SW 1271 (cell line): ENCODE measurements at regions not wholly inside any gene's neighbourhood (a gene's known extent, or its start where the extent isn't known, plus 50 kb on each side); places are given as distances from the start of the nearest gene placed in this dataset.
"Not testable (repeated sequence)": the region's sequence is repeated elsewhere in the genome, so short reads cannot be mapped to it uniquely, and the experiment has no call there.

ENCODE experiments used
- DNase-seq, 2 experiments: peaks; one replicate each; lab custom pipeline; 2025; lab: John Stamatoyannopoulos, UW

GRCh38 chr9:79461712-79462111 is 110.1 kb upstream of the TLE4 start:
- no peak for DNase-seq

GRCh38 chr9:79465156-79465555 is 106.6 kb upstream of the TLE4 start:
- DNase-seq = no peak

DNA sequence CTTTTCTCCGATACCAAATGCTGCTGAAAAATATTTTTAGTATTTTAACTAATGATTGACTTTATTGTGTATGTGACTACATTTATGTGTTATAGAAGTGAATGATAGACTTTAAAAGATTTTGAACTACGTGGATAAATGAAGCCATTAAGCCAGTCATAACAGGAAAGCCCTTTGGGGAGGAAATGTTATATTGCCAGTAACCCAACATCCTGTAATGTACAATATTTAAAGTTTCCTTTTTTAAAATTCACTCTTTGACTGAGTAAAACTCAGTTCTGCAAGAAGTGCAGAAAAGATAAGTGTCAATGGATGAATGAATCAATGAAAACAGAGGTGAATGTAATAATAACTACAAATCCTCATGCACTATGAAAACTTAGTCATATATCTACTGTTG is 102.6 kb upstream of the TLE4 start:
- DNase-seq = no peak

GRCh38 chr9:79470954-79471353 is 100.8 kb upstream of the TLE4 start:
- DNase-seq = no peak

DNA sequence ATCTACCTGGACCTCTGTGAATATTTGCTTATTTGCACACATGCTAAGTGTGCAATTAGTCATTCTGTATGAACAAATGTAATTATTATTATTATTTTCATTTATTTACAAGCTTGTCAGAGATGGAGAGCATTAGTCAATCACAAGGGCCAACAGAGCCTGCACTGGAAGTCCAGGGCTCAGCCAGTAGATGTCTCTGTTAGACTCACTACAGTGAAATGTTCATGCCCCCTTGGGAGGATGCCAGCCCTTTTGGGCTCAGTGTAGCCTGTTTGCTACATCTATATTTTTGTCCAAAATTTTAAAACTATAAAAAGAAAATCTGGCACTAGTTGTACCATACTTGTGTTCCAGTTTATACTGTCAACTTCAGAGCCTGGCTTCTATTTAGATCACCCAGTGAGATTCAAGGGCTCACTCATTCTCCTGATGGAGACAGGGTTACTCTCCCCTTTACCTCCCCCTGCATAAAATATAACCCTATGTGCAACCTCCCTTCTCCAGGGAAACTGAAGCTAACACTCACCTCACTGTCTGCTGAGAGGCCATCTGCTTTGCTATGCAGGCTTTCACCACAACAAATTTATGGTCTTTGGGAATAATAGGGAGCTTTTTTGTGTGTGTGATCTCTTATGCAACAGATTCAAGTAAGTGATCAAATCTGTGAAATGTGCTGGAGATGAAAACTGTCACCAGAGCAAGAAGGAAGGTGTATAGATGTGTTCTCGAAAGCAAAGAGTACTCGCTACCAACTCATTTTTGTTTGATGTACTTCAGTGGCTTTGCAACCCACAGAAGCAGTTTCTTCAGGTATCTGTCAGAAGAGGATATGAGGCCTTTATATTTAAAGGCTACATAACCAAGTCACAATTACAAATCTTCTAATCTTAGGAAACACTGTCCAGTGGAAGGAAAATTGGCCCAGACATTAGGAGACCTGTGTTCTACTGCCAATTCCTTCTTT is 99.9 kb upstream of the TLE4 start:
- DNase-seq = peak in 1 of 2 experiments; percentile 14

DNA sequence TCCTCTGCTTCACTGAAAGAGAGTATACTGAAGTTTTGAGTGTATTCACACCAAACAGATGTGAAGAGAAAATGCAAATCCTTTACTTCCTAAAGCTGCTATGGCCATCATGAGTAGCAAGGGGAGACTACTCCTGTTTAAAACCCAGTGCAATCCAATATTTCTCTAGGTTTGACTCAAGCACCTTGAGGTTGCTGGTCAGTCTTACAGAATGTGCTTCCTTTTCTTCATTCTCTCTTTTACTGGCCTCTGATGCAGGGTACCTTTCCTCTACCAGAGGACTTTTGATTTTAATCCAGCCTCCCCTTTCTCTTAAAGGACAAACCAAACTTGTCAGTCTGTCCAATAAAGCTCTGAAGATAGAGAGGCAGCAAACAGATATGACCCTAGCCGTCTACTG is 98.1 kb upstream of the TLE4 start:
- no peak for DNase-seq

GRCh38 chr9:79477241-79477840 is 94.4 kb upstream of the TLE4 start:
- no peak for DNase-seq

DNA sequence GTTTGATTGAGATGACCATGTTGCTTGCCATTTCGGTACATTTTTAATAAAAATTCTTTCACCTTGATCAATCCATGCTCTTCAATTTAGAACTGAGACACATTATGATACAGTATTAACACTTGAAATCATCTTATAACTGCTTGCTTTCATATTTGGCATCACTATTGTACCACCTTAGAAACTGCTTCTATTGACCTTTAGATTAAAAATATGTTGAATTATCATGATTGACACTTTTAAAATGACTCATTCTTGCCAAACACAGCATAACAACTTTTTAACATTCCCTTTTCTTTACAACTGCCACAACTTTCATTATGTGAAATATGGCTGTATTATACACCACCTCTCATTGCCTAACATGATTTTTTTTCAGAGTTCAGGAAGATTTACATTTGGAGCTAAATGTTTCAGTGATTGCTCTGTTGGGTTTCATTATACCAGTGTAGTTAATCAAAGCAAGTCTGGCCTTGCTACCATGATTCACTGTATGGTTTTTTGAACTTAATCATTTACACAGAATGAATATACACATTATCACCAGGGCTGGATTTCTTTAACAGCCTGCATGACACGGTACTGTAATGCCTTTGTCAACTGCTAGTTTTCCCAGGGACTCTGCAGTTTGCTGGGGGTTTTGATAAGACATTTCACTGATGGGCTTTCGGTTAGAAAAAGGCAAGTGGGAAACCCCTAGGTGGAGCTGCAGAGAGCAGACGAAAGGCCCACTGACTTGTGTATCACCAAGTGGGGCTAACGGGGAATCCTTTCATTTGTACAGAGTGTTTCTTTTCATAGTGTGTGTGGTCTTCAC is 93.6 kb upstream of the TLE4 start:
- DNase-seq = no peak

- no peak for DNase-seq
Observed at GRCh38 chr9:79480639-79481038, 91.1 kb upstream of the TLE4 start.

GRCh38 chr9:79481846-79482477 is 89.8 kb upstream of the TLE4 start:
- no peak for DNase-seq

DNA sequence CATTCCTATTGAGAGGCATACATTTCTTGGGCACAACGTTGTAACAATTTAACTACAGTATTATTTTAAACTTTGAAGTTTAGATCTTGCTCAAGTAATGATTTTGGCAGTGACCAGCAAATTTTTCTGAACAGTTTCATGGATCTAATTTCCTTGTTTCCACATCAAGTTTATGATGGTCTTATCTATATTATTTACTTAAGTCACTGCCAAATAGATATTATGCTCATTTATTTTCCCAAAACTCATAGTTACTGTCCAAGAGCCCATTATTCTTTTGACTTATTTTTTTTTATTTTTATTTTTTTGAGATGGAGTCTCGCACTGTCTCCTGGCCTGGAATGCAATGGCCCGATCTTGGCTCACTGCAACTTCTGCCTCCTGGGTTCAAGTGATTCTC is 86.5 kb upstream of the TLE4 start:
- DNase-seq = no peak

- DNase-seq = no peak
Observed at GRCh38 chr9:79489261-79490000, 82.3 kb upstream of the TLE4 start.

DNA sequence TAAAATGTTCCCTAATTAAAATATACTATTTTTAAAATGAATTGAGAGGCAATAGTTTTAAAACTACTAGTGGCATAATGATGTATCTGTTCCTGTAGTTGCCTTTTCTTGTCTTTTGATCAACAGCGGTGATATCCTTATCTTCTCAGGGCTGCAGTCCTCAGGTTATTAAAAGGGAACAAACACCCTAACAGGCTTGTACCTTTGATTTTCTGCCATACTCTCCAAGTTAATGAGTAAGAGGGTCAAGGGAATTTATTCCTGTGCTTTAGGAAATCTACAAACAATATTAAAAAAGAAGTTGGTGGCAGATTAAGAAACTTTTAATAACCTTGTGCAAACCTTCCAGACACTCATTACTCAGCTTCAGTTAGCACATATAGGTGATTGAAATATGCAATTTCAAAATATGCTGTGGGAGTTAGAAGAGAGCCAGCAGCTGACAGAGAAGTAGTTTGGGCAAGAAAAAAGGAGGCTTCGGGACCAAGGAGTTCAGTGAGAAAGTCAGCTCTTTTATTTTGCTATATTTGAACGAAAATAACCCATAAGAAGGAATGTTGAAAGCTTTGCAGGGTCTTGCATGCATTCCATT is 81.0 kb upstream of the TLE4 start:
- DNase-seq = no peak

DNA sequence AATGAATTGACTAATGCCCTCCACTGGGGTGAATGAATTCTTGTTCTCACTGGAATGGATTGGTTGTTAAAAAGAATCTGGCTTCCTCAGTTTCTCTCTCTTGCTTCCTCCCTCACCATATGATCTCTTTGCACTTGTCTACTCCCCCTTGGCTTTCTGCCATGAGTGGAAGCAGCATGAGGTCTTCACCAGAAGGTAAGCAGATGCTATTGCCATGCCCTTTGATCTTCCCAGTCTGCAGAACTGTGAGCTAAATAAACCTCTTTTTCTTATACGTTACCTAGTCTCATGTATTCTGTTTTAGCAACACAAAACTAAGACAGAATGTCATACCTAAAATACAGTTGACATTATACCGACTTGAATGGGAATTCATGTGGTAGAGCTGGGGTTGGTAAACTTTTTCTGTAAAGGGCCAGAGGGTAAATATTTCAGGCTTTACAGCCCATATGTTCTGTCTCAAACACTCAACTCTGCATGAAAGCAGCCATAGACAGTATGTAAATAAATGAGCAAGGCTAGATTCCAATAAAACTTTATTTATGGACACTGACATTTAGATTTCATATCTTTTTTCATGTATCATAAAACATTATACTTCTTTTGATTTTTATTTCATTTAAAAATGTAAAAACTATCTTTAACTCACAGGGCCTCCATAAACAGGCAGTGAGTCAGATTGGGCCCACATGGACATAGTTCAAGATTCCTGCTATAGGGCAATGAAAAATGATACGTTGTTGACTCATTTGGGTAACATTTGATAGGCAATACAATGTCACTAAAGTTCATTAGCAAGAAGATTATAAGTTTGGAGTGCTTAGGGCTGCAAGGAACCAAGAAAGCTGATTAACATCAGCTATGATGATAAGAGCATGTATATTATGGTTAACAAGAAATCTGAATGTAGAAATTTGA is 79.4 kb upstream of the TLE4 start:
- no peak for DNase-seq

DNA sequence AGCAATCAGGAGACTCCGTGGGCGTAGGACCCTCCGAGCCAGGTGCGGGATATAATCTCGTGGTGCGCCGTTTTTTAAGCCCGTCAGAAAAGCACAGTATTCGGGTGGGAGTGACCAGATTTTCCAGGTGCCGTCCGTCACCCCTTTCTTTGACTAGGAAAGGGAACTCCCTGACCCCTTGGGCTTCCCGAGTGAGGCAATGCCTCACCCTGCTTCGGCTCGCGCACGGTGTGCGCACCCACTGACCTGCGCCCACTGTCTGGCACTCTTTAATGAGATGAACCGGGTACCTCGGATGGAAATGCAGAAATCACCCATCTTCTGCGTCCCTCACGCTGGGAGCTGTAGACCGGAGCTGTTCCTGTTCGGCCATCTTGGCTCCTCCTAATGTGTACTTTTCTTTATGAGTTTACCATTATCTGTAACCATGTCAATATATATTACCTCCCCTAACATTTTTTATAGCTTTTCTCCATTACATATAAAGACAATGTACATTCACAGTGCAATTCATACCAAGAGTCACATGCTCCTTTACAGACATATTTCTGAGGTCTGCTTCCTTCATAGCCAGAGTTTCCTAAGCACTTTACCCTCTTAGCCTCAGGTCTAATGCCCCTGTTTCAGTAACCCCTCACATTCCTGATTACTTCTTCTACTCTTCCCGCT is 71.4 kb upstream of the TLE4 start:
- not testable (repeated sequence) for DNase-seq

DNA sequence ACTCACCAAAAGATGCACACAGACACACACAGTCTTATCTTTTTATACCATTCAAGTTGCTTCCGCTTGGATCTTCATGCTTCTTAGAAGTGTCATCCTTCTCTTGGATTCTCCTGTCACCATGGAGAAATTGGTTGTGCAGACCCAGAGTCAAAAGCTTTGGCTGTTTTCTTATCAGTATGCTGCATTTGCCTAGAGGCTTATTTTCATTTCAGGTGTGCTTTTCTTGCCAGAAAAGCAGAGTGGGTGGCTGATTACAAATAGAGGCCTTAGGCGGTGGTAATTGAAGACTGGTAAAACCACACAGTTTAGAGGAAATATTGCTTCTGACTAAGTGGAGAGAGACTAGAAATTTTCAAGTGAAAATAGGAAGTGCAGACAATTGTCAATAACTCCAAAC is 70.2 kb upstream of the TLE4 start:
- DNase-seq = no peak

GRCh38 chr9:79507801-79508200 is 64.0 kb upstream of the TLE4 start:
- DNase-seq = no peak

GRCh38 chr9:79512251-79512650 is 59.5 kb upstream of the TLE4 start:
- no peak for DNase-seq
